Esophagus muscularis mucosa (tissue), 4 donors: ENCODE measurements at regions not wholly inside any gene's neighbourhood (a gene's known extent, or its start where the extent isn't known, plus 50 kb on each side); places are given as distances from the start of the nearest gene placed in this dataset.

Experiments
- DNase-seq: peaks from one replicate; pipeline ENCODE4 v3.0.0-alpha.2; 2017; ENCODE audit errors: extremely low spot score
- H3K27ac ChIP-seq, 4 donors: fragments of 200-600 bp; sonication (generic); replicated peaks in 1 of 4; 1 replicate in 3 of 4; 2 replicates in 1 of 4; pipeline ENCODE4 v1.5.1; 2016 to 2019; ENCODE audit warnings: mild to moderate bottlenecking in 1 of 4
- H3K27me3 ChIP-seq, 4 donors: fragments of 200-600 bp; sonication (generic); one replicate each; pipeline versions ENCODE4 v1.5.1 to v1.6.0; 2016 to 2019
- H3K36me3 ChIP-seq, 4 donors: fragments of 200-600 bp; sonication (generic); one replicate each; pipeline ENCODE4 v1.5.1; 2016 to 2019
- H3K4me1 ChIP-seq, 4 donors: fragments of 200-600 bp; sonication (generic); one replicate each; pipeline ENCODE4 v1.5.1; 2016 to 2019
- H3K4me3 ChIP-seq, 4 donors: fragments of 200-600 bp; sonication (generic); 1 replicate in 2 of 4; 2 replicates in 2 of 4; pipeline ENCODE4 v1.5.1; 2016 to 2019; ENCODE audit warnings: mild to moderate bottlenecking in 4 of 4, moderate library complexity in 1 of 4
- H3K9me3 ChIP-seq, 4 donors: fragments of 200-600 bp; sonication (generic); 1 replicate in 3 of 4; 2 replicates in 1 of 4; pipeline ENCODE4 v1.5.1; 2016 to 2019
- EP300 ChIP-seq: sonication (generic); formaldehyde crosslinking; IDR thresholded peaks from one replicate; pipeline ENCODE4 v1.6.1; 2017; ENCODE audit warnings: antibody characterized with exemption
- POLR2A ChIP-seq: fragments of 450-650 bp; IDR thresholded peaks from one replicate; pipeline ENCODE4 v1.6.1; 2017; ENCODE audit warnings: antibody characterized with exemption, moderate library complexity, mild to moderate bottlenecking, low read depth
- POLR2AphosphoS5 ChIP-seq, 2 donors: sonication (generic); formaldehyde crosslinking; IDR thresholded peaks; one replicate each; pipeline ENCODE4 v1.6.1; 2017; ENCODE audit warnings: antibody characterized with exemption in 2 of 2
- WGBS: methylation state at CpG from one replicate; pipeline ENCODE4 v1.1.5; 2018; 5-methylcytosine and 5-hydroxymethylcytosine counted together
- intact Hi-C: fragments of 100-400 bp; cut with DNase I; formaldehyde crosslinking; loops from one replicate; pipeline ENCODE4 v1.15.1; 2023
- TF ChIP-seq, protein P1 (sequence below), 3 experiments: fragments of 200-600 bp in 2 of 3; fragments of 450-650 bp in 1 of 3; sonication (generic) in 2 of 3; IDR thresholded peaks; one replicate each; pipeline ENCODE4 v1.5.1; 2017 to 2019; ENCODE audit warnings: antibody characterized with exemption in 3 of 3, mild to moderate bottlenecking in 2 of 3, moderate library complexity in 1 of 3

DNA sequence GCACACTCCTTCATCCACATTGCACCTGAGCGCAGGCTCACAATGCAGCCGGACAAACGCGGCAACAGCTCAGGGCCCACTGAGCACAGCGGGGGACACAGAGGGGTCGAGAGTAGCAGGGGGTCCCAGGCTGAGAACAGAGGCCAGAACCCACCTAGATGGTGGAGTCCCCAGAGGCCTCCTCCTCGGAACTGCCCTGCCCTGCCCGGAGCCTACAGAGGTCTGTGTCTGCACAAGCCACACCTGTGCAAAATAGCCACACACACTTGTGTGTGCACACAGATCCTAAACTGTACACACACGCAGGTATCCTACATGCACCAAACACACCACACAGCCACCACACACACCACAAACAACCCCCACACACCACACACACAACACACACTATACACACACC is 72.8 kb downstream of the TMEM18 start:
- H3K4me1 ChIP-seq, result no peaks in the 10 kb centered on the region
- no peaks in the 10 kb centered on the region for H3K9me3 ChIP-seq
- H3K27ac ChIP-seq, result no peak overlapping the region
- TF ChIP-seq POLR2A (no peak), EP300 (no peak), POLR2AphosphoS5 (IDR thresholded peaks at IDR 0.05) (no peak)
- TF ChIP-seq, protein P1, sequence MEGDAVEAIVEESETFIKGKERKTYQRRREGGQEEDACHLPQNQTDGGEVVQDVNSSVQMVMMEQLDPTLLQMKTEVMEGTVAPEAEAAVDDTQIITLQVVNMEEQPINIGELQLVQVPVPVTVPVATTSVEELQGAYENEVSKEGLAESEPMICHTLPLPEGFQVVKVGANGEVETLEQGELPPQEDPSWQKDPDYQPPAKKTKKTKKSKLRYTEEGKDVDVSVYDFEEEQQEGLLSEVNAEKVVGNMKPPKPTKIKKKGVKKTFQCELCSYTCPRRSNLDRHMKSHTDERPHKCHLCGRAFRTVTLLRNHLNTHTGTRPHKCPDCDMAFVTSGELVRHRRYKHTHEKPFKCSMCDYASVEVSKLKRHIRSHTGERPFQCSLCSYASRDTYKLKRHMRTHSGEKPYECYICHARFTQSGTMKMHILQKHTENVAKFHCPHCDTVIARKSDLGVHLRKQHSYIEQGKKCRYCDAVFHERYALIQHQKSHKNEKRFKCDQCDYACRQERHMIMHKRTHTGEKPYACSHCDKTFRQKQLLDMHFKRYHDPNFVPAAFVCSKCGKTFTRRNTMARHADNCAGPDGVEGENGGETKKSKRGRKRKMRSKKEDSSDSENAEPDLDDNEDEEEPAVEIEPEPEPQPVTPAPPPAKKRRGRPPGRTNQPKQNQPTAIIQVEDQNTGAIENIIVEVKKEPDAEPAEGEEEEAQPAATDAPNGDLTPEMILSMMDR (IDR thresholded peaks at IDR 0.05), result no peak
- DNase-seq, result no peak
- intact Hi-C loops, result no loop called here
- H3K36me3 ChIP-seq, result no peaks in the 10 kb centered on the region
- no peak overlapping the region for H3K4me3 ChIP-seq
- 92% methylated on average over 9 of the region's 9 CpGs for WGBS
- peaks cover 0 to 21% (median 0%) of the 10 kb centered on the region in 4 donors for H3K27me3 ChIP-seq

DNA sequence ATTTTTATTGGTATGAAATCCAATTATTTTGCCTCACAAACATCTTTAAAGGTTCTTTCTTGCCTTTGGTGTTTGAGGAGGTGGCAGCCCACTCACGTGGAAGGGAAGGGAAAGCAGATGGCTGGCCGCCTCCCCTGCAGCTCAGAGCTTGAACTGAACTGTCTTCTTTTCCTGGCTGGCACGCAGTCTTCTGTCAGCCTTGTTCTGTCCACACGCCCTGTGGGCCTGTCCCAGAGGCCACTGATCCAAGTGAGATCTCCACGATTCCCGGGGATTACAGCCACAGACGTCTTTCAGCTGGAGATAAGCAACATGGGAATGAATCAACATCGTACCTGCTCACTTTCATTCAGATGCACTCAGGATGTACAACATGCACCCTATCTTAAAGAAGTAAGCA is 73.3 kb downstream of the TMEM18 start:
- DNase-seq, result no peak
- Histone ChIP-seq H3K4me1 (no peaks in the 10 kb centered on the region), H3K36me3 (no peaks in the 10 kb centered on the region), H3K27ac (no peak overlapping the region), H3K9me3 (no peaks in the 10 kb centered on the region), H3K4me3 (no peak overlapping the region), H3K27me3 (peaks cover 0 to 21% (median 0%) of the 10 kb centered on the region in 4 donors)
- 58% methylated on average over 8 of the region's 8 CpGs for WGBS
- TF ChIP-seq POLR2AphosphoS5 (IDR thresholded peaks at IDR 0.05) (no peak), POLR2A (no peak), EP300 (no peak)
- TF ChIP-seq, protein P1 (IDR thresholded peaks at IDR 0.05), result no peak
- intact Hi-C loops, result no loop called here

DNA sequence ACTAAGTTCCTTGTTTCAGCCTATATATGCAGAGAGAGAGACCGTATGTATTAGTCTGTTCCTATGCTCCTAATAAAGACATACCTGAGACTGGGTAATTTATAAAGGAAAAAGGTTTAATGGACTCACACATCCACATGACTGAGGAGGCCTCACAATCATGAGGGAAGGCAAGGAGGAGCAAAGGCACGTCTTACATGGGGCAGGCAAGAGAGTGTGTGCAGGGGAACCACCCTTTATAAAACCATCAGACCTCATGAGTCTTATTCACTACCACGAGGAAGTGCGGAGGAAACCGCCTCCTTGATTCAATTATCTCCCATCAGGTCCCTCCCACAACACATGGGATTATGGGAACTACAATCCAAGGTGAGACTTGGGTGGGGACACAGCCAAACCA is 73.8 kb downstream of the TMEM18 start:
- 81% methylated on average over 5 of the region's 5 CpGs for WGBS
- Histone ChIP-seq H3K36me3 (no peaks in the 10 kb centered on the region), H3K27ac (no peak overlapping the region), H3K27me3 (peaks cover 0 to 22% (median 0%) of the 10 kb centered on the region in 4 donors), H3K9me3 (no peaks in the 10 kb centered on the region), H3K4me3 (no peak overlapping the region), H3K4me1 (no peaks in the 10 kb centered on the region)
- intact Hi-C loops, result no loop called here
- DNase-seq, result no peak
- no peak for TF ChIP-seq EP300
- TF ChIP-seq, protein P1 (IDR thresholded peaks at IDR 0.05), result no peak

DNA sequence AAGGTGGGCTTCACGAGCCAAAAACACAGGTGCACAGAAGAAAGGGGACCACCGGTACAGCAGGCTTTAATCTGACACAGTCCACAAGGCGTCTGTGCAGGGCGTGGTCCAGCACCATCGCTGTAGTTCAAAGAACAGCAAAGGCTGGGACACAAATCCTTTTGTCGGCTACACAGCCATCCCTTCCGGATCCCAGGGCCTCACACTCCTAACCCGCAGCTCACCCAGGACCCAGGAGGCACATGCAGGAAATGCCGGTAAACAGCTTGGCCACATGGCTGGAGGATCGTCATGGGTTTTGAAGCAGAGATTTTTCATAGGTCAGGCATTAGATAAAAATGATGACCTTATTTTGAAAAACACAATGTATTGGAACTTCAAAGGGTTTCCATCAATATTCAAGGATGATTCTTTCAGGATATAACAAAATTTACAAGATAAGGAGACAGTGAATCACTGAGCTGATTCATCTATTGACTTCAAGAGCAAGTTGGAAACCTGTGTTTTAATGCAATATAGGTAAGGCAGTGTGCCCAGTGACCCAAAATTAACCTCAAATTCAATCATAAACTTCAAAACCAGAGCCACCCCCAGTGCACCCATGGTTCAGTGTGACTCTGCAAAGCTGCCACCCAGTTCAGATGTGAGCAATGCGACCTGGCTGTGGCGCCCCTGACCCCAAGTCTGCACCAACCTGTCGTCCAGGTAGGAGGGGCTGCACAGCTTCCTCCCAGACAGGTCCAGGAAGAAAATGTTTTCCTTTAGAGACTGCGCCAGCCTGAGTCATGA is 74.4 kb downstream of the TMEM18 start:
- Histone ChIP-seq H3K4me1 (no peaks in the 10 kb centered on the region), H3K4me3 (no peak overlapping the region), H3K27ac (no peak overlapping the region), H3K27me3 (peaks cover 0 to 27% (median 0%) of the 10 kb centered on the region in 4 donors), H3K9me3 (no peaks in the 10 kb centered on the region), H3K36me3 (no peaks in the 10 kb centered on the region)
- intact Hi-C loops, result no loop called here
- DNase-seq, result no peak
- WGBS, result 80% methylated on average over 14 of the region's 14 CpGs
- TF ChIP-seq POLR2AphosphoS5 (IDR thresholded peaks at IDR 0.05), result no peak
- no peak for TF ChIP-seq EP300
- TF ChIP-seq, protein P1 (IDR thresholded peaks at IDR 0.05), result no peak
- no peak for TF ChIP-seq POLR2A
